Skin epidermis (tissue), 12 donors: ENCODE measurements at regions not wholly inside any gene's neighbourhood (a gene's known extent, or its start where the extent isn't known, plus 50 kb on each side); places are given as distances from the start of the nearest gene placed in this dataset.
"Not testable (repeated sequence)": the region's sequence is repeated elsewhere in the genome, so short reads cannot be mapped to it uniquely, and the experiment has no call there.

Experiments used
- H3K27ac ChIP-seq, 21 experiments: fragments of 200-600 bp; sonication (generic) in 11 of 21; one replicate each; pipeline ENCODE4 v1.5.0; 2020; ENCODE audit warnings: mild to moderate bottlenecking in 3 of 21, inconsistent platforms in 2 of 21, moderate library complexity in 2 of 21
- H3K4me3 ChIP-seq, 7 experiments: fragments of 200-600 bp; sonication (generic) in 2 of 7; one replicate each; pipeline ENCODE4 v1.5.0; 2020; ENCODE audit warnings: inconsistent platforms in 2 of 7, mild to moderate bottlenecking in 2 of 7, moderate library complexity in 1 of 7

- H3K4me3 ChIP-seq, H3K27ac ChIP-seq: not testable (repeated sequence)
Measured at GRCh38 chr19:23537136-23537535, 141.9 kb upstream of the ZNF91 start.

DNA sequence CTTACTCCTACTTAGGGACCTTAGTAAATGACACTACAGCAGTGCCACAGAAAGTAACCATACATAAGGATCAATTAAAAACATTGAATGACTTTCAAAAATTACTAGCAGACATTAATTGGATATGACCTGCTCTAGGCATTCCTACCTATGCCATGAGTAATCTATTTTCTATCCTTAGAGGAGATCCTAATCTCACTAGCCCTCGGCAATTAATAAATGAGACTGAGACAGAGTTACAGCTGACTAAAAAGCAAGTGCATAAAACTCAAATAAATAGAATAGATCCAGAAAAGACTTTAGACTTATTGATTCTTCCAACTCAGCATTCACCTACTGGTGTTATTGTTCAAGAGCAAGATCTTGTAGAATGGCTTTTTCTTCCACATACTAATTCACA is 141.1 kb upstream of the ZNF91 start:
- H3K4me3 ChIP-seq, result not testable (repeated sequence)

GRCh38 chr19:23535901-23536300 is 140.6 kb upstream of the ZNF91 start:
- H3K27ac ChIP-seq, H3K4me3 ChIP-seq: not testable (repeated sequence)

More for the DNA sequence above, 141.1 kb upstream of the ZNF91 start:
- not testable (repeated sequence) for H3K27ac ChIP-seq

DNA sequence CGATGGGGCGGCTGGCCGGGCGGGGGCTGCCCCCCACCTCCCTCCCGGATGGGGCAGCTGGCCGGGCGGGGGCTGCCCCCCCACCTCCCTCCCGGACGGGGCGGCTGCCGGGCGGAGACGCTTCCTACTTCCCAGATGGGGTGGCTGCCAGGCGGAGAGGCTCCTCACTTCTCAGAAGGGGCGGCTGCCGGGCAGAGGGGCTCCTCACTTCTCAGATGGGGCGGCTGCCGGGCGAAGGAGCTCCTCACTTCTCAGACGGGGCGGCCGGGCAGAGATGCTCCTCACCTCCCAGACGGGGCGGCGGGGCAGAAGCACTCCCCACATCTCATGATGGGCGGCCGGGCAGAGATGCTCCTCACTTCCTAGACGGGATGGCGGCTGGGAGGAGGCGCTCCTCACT is 138.2 kb upstream of the ZNF91 start:
- not testable (repeated sequence) for H3K4me3 ChIP-seq, H3K27ac ChIP-seq

DNA sequence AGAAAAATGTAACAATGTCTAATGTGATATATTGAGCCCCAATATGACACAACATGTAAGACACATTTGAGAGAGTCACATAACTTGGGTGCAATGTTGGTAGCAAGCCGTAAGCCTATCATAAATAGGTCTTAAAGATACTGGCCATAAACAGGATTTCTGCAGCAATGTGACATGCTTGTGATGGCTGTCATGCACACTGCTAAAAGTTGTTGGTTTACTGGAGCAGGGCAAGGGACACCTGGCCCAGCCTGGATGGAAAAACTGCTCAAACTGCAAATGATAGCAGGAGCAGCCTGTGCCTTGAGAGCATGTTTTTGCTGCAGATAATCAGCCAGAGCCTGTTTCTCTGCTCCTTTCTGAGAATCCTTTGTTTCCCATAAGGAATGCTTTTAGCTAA is 136.7 kb upstream of the ZNF91 start:
- Histone ChIP-seq H3K4me3 (no peak overlapping the region), H3K27ac (no peak overlapping the region)

GRCh38 chr19:23531231-23531790 is 136.0 kb upstream of the ZNF91 start:
- Histone ChIP-seq H3K4me3 (no peak overlapping the region), H3K27ac (no peak overlapping the region)

- no peak overlapping the region for H3K27ac ChIP-seq
- H3K4me3 ChIP-seq, result no peak overlapping the region
Measured at GRCh38 chr19:23528376-23528775, 133.1 kb upstream of the ZNF91 start.

GRCh38 chr19:23527797-23528196 is 132.5 kb upstream of the ZNF91 start:
- no peak overlapping the region for H3K27ac ChIP-seq

DNA sequence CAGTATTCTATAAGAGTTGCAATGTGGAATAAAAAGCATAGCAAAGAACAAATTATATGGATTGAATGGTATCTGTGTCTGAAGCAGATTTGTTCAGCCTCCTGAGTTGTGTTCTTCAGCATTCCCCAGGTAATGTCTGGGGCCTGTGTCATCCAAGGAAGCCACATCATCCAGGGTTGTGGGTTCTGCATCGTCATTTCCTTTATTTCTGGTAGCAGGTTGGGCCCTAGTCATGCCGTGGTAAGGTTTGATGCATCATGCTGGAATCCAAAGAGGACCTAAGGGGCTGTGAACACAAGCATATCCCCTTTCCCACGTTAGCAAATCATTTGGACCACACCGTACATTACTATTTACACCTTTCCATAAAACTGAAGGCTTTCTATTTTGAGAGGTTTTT is 131.0 kb upstream of the ZNF91 start:
- Histone ChIP-seq H3K4me3 (no peak overlapping the region), H3K27ac (no peak overlapping the region)

More at GRCh38 chr19:23527797-23528196, 132.5 kb upstream of the ZNF91 start:
- no peak overlapping the region for H3K4me3 ChIP-seq

DNA sequence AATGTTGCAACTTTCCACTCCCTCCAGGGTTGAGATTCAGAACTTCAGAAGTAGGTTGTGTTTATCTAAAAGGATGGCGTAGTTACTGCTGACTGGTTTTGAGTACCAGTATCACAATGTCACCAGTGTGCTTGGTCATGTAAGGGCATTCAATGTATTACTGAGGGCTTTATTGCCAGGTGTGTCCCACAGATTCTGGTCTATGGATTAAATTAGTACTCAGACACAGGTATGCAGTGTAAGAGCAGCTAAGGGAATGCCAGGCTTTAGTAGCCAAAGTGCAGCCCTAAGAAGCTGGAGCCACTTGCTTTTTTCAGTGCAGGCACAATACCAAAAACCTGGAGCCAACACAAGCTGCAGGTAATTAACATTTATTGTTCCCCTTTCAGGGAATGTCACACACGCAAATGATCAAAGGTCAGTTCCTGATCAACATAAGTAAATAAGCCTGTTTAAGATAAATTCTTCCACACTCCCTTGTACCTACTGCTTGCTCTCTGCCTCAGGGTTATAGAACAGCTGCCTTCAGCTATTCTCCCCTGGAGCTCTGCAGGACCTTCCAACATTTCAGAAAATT is 130.1 kb upstream of the ZNF91 start:
- no peak overlapping the region for H3K4me3 ChIP-seq
- peak overlapping the region in 1 of 21 experiments; percentile 26 for H3K27ac ChIP-seq

GRCh38 chr19:23523863-23524262 is 128.6 kb upstream of the ZNF91 start:
- peak overlapping the region in 1 of 21 experiments; percentile 34 for H3K27ac ChIP-seq

GRCh38 chr19:23522431-23522830 is 127.2 kb upstream of the ZNF91 start:
- peak overlapping the region in 1 of 21 experiments; percentile 21 for H3K27ac ChIP-seq
- no peak overlapping the region for H3K4me3 ChIP-seq

More at GRCh38 chr19:23523863-23524262, 128.6 kb upstream of the ZNF91 start:
- no peak overlapping the region for H3K4me3 ChIP-seq

- Histone ChIP-seq H3K4me3 (no peak overlapping the region), H3K27ac (peak overlapping the region in 1 of 21 experiments; percentile 21)
Measured at GRCh38 chr19:23521471-23521870, 126.2 kb upstream of the ZNF91 start.

GRCh38 chr19:23520441-23520840 is 125.2 kb upstream of the ZNF91 start:
- H3K27ac ChIP-seq, result no peak overlapping the region

DNA sequence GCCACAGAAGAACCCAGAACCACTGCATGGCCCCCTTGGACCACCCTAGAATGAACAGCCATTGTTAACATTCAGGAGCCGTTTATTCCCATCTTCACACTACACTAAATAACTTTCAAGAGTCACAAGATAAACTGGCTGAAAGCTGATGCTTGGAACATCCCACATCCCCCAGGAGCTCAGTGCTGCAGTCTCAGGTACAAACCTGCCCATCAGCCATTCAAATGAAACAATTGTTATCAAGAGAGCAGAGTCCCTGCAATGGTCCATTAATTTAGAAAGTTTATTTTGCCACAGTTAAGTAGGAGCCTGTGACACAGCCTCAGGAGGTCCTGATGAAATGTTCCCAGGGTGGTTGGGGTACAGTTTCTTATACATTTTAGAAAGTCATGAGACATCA is 123.8 kb upstream of the ZNF91 start:
- H3K4me3 ChIP-seq, result no peak overlapping the region

More at GRCh38 chr19:23520441-23520840, 125.2 kb upstream of the ZNF91 start:
- H3K4me3 ChIP-seq, result no peak overlapping the region

GRCh38 chr19:23516266-23516665 is 121.0 kb upstream of the ZNF91 start:
- no peak overlapping the region for H3K27ac ChIP-seq
- H3K4me3 ChIP-seq, result no peak overlapping the region

More for the DNA sequence above, 123.8 kb upstream of the ZNF91 start:
- H3K27ac ChIP-seq, result no peak overlapping the region

DNA sequence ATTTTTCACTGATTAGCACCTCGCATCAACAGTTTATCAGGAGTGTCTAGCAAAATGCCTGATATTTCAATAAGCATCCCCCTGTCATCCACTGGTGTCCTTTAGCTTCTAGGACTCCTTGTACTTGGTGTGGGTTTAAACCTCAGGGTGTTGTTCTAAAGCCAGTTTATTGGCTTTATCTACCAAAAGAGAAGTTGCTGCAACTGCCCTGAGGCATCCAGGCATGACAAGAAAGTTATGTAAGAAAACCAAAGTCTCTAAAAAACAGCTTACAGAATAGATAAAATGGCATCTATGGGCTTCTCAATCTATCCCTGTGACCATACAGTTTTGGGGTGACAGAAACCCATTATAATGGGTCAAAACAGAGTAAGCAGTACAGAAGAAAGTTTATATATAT is 120.3 kb upstream of the ZNF91 start:
- no peak overlapping the region for H3K4me3 ChIP-seq
- H3K27ac ChIP-seq, result no peak overlapping the region

- H3K4me3 ChIP-seq, result no peak overlapping the region
- H3K27ac ChIP-seq, result no peak overlapping the region
Measured at GRCh38 chr19:23512151-23512925, 117.1 kb upstream of the ZNF91 start.

- Histone ChIP-seq H3K4me3 (no peak overlapping the region), H3K27ac (no peak overlapping the region)
Measured at GRCh38 chr19:23509686-23510450, 114.6 kb upstream of the ZNF91 start.

GRCh38 chr19:23507446-23507845 is 112.2 kb upstream of the ZNF91 start:
- H3K4me3 ChIP-seq, result no peak overlapping the region
- no peak overlapping the region for H3K27ac ChIP-seq
